GM12865 (cell line): ENCODE measurements at regions not wholly inside any gene's neighbourhood (a gene's known extent, or its start where the extent isn't known, plus 50 kb on each side); places are given as distances from the start of the nearest gene placed in this dataset.

ENCODE experiments used
- DNase-seq: peaks from one replicate; pipeline ENCODE4 v3.0.0; 2010; ENCODE audit warnings: low read depth
- H3K4me3 ChIP-seq: 2 replicates; pipeline ENCODE4 v1.5.1; 2011; ENCODE audit warnings: mild to moderate bottlenecking, low read depth, low read length, control low read depth
- CTCF ChIP-seq: IDR thresholded peaks from 2 replicates; pipeline ENCODE4 v1.5.1; 2011; ENCODE audit warnings: low read length, control low read depth, low read depth, inconsistent platforms; ENCODE audit not compliant: insufficient read depth; ENCODE audit errors: missing control alignments

GRCh38 chr1:234997201-234997895, 131.3 kb downstream of the TOMM20 start:
- DNase-seq, result no peak
- H3K4me3 ChIP-seq, result no peak overlapping the region
- no peak for TF ChIP-seq CTCF

- DNase-seq, result no peak
- no peak for TF ChIP-seq CTCF
- H3K4me3 ChIP-seq, result no peak overlapping the region
Observed at GRCh38 chr1:234996245-234996757, 132.3 kb downstream of the TOMM20 start.

- DNase-seq, result no peak
- H3K4me3 ChIP-seq, result no peak overlapping the region
- TF ChIP-seq CTCF, result no peak
Observed at GRCh38 chr1:234994436-234995295, 134.0 kb downstream of the TOMM20 start.

GRCh38 chr1:234992065-234992464, 136.6 kb downstream of the TOMM20 start:
- TF ChIP-seq CTCF, result no peak
- H3K4me3 ChIP-seq, result no peak overlapping the region
- no peak for DNase-seq

GRCh38 chr1:234990874-234991801, 137.5 kb downstream of the TOMM20 start:
- TF ChIP-seq CTCF, result no peak
- no peak for DNase-seq
- H3K4me3 ChIP-seq, result no peak overlapping the region

- no peak for DNase-seq
- TF ChIP-seq CTCF, result no peak
- no peak overlapping the region for H3K4me3 ChIP-seq
Observed at GRCh38 chr1:234990328-234990675, 138.3 kb downstream of the TOMM20 start.
